CD4-positive, alpha-beta T cell (primary cell): ENCODE measurements at regions not wholly inside any gene's neighbourhood (a gene's known extent, or its start where the extent isn't known, plus 50 kb on each side); places are given as distances from the start of the nearest gene placed in this dataset.

ENCODE experiments used
- ATAC-seq: fragments of 200-7000 bp; cut with Tn5 transposase; one replicate; pipeline ENCODE4 v1.10.0; 2022; ENCODE audit warnings: mild to moderate bottlenecking; ENCODE audit not compliant: poor library complexity
- CTCF ChIA-PET: fragments of 350-600 bp; sonication (Branson Sonifier 250); formaldehyde crosslinking; loops from one replicate; lab custom pipeline; 2021; ENCODE audit warnings: antibody characterized with exemption, inconsistent platforms; lab: Charles Lee
- POLR2A ChIA-PET: fragments of 350-600 bp; sonication (Branson Sonifier 250); formaldehyde crosslinking; loops from one replicate; lab custom pipeline; 2021; ENCODE audit warnings: antibody characterized with exemption, inconsistent platforms; lab: Charles Lee
- DNase-seq, 14 experiments: peaks; one replicate each; pipeline ENCODE4 v3.0.0-alpha.2; 2013 to 2020; ENCODE audit warnings: mixed read lengths in 2 of 14
- H3K27ac ChIP-seq, 2 donors: one replicate each; pipeline versions ENCODE4 v1.5.1 to v1.7.0; 2013; ENCODE audit warnings: low read length in 2 of 2, low read depth in 1 of 2, mild to moderate bottlenecking in 1 of 2
- H3K27me3 ChIP-seq, 2 experiments: 1 replicate in 1 of 2; 2 replicates in 1 of 2; pipeline versions ENCODE4 v1.6.1 to v1.7.0; 2013; ENCODE audit warnings: low read length in 2 of 2, control low read depth in 1 of 2, mild to moderate bottlenecking in 1 of 2, moderate library complexity in 1 of 2; ENCODE audit not compliant: insufficient read depth in 2 of 2, control insufficient read depth in 1 of 2
- H3K36me3 ChIP-seq: one replicate; pipeline ENCODE4 v1.6.1; 2013; ENCODE audit warnings: low read length, control low read depth; ENCODE audit not compliant: insufficient read depth
- H3K4me1 ChIP-seq: one replicate; pipeline ENCODE4 v1.6.1; 2013; ENCODE audit warnings: low read length, control low read depth; ENCODE audit not compliant: insufficient read depth
- H3K4me3 ChIP-seq: one replicate; pipeline ENCODE4 v1.5.1; 2013; ENCODE audit warnings: mild to moderate bottlenecking, low read length, moderate library complexity
- H3K9me3 ChIP-seq, 2 experiments: 1 replicate in 1 of 2; 2 replicates in 1 of 2; pipeline versions ENCODE4 v1.6.1 to v1.7.0; 2013; ENCODE audit warnings: low read length in 2 of 2, mild to moderate bottlenecking in 2 of 2, control low read depth in 1 of 2, moderate library complexity in 1 of 2; ENCODE audit not compliant: control insufficient read depth in 1 of 2, insufficient read depth in 1 of 2
- H3K27ac Mint-ChIP-seq: one replicate; pipeline ENCODE4 v1.8.0; 2020; ENCODE audit warnings: mixed read lengths
- H3K27me3 Mint-ChIP-seq: one replicate; pipeline ENCODE4 v1.8.0; 2021; ENCODE audit warnings: mixed read lengths
- H3K36me3 Mint-ChIP-seq: one replicate; pipeline ENCODE4 v1.8.0; 2021; ENCODE audit warnings: low read depth, mixed read lengths
- H3K4me1 Mint-ChIP-seq: one replicate; pipeline ENCODE4 v1.8.0; 2021; ENCODE audit warnings: low read depth, mixed read lengths
- H3K4me3 Mint-ChIP-seq: one replicate; pipeline ENCODE4 v1.8.0; 2020; ENCODE audit warnings: mild to moderate bottlenecking, mixed read lengths
- H3K9me3 Mint-ChIP-seq: one replicate; pipeline ENCODE4 v1.8.0; 2020; ENCODE audit warnings: mixed read lengths
- intact Hi-C, 2 experiments: fragments of 100-400 bp; cut with DNase I in 1 of 2; cut with micrococcal nuclease in 1 of 2; formaldehyde crosslinking; loops; one replicate each; pipeline versions ENCODE4 v1.15.1 to v1.9.0; 2023 to 2025; cut with DNase I, micrococcal nuclease
- TF ChIP-seq, protein P1 (sequence below): fragments of 200-600 bp; IDR thresholded peaks from one replicate; pipeline ENCODE4 v1.8.0; 2022; ENCODE audit warnings: antibody characterized with exemption, mild to moderate bottlenecking

DNA sequence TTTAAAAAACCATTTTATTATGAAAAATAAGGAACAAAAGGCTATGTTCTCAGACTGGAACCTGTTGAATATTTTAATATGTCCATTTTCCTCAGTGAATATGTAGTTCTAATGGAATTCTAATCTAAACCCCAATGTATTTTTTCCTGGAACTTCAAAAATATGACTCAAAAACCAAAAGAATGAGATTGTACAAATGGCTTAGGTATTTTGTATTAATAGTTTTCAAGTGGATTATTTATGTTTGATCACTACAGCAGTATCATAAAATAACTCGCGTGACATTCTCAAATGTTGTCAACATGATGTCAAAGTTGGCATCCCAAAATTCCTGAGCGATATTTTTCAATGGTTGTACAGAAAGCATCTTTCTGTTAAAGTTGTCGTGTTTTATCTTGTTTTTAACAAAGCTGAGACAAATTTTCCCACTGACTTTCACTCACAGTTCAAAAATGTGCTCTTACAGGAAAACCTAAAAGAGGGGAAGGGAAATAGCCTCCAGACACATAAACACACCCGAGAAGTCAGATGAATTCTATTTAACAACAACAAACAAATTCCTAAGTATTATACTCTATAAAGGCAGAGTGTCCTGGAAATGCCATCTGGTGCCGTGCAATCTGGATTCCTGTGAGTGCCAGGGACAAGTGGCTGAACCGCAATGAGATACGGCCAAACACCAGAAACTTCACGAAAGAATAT lies 68.1 kb upstream of the TAS2R1 start:
- ATAC-seq (no peak), DNase-seq (no peak)
- ChIA-PET POLR2A (no interaction called here), CTCF (no interaction called here)
- H3K27me3 ChIP-seq, result no peaks in the 10 kb centered on the region
- H3K27ac Mint-ChIP-seq, result no peak overlapping the region
- H3K4me1 ChIP-seq, result no peaks in the 10 kb centered on the region
- H3K9me3 ChIP-seq, result no peaks in the 10 kb centered on the region
- intact Hi-C loops, result no loop called here
- H3K4me3 Mint-ChIP-seq, result no peak overlapping the region
- H3K4me3 ChIP-seq, result no peak overlapping the region
- no peak overlapping the region for H3K27ac ChIP-seq
- H3K36me3 Mint-ChIP-seq, result no peaks in the 10 kb centered on the region
- H3K27me3 Mint-ChIP-seq, result peaks cover 3% of the 10 kb centered on the region
- TF ChIP-seq, protein P1, sequence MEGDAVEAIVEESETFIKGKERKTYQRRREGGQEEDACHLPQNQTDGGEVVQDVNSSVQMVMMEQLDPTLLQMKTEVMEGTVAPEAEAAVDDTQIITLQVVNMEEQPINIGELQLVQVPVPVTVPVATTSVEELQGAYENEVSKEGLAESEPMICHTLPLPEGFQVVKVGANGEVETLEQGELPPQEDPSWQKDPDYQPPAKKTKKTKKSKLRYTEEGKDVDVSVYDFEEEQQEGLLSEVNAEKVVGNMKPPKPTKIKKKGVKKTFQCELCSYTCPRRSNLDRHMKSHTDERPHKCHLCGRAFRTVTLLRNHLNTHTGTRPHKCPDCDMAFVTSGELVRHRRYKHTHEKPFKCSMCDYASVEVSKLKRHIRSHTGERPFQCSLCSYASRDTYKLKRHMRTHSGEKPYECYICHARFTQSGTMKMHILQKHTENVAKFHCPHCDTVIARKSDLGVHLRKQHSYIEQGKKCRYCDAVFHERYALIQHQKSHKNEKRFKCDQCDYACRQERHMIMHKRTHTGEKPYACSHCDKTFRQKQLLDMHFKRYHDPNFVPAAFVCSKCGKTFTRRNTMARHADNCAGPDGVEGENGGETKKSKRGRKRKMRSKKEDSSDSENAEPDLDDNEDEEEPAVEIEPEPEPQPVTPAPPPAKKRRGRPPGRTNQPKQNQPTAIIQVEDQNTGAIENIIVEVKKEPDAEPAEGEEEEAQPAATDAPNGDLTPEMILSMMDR, result no peak
- H3K9me3 Mint-ChIP-seq, result no peaks in the 10 kb centered on the region
- no peaks in the 10 kb centered on the region for H3K4me1 Mint-ChIP-seq
- H3K36me3 ChIP-seq, result no peaks in the 10 kb centered on the region

DNA sequence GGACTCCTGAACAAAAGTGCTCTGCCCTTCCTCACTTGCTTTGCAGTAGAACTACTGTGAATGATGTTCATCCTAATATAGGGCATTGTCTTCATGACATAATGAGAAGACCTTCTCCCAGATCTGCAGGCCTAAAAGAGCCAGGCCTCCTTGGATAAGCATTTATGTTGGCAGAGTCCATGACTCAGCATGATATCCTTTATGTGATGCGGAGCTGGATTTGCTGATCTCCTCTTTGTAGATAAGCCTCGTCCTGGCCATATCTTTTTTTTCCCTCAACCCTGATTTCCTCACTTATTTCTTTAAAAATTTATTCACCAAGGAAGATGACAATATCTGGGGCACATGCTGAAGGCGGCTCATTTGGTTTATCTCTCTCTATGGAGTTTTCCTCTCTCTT lies 62.4 kb upstream of the TAS2R1 start:
- no peaks in the 10 kb centered on the region for H3K27me3 Mint-ChIP-seq
- H3K4me3 Mint-ChIP-seq, result no peak overlapping the region

DNA sequence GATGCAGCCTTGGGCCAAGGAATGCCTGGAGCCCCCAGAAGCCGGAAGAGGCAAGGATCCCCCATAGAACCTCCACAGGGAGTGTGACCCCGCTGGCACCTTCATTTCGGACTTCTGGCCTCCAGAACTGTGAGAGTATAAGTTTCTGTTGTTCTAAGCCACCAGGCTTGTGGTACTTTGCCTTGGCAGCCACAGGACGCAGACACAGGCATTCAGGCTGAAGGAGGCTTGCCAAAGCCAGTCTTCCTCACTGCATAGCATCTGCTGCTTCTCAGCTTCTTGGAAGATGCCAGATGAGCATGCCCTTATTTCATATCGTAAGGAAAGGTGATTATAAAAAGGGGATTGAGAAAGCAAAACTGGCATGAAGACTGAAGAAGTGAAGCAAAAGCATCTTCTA lies 61.1 kb upstream of the TAS2R1 start:
- intact Hi-C loops, result no loop called here
- H3K27ac Mint-ChIP-seq, result no peak overlapping the region
- ATAC-seq, result no peak
- CTCF ChIA-PET, result no interaction called here
- H3K4me3 ChIP-seq, result no peak overlapping the region
- H3K9me3 ChIP-seq, result peaks cover 6 to 12% of the 10 kb centered on the region in 2 experiments
- H3K27ac ChIP-seq, result no peak overlapping the region
- no peaks in the 10 kb centered on the region for H3K27me3 ChIP-seq
- DNase-seq, result no peak
- no peaks in the 10 kb centered on the region for H3K36me3 Mint-ChIP-seq
- TF ChIP-seq, protein P1, result no peak
- H3K4me1 ChIP-seq, result no peaks in the 10 kb centered on the region
- POLR2A ChIA-PET, result no interaction called here
- no peak overlapping the region for H3K4me3 Mint-ChIP-seq
- peaks cover 2% of the 10 kb centered on the region for H3K9me3 Mint-ChIP-seq
- no peaks in the 10 kb centered on the region for H3K4me1 Mint-ChIP-seq
- no peaks in the 10 kb centered on the region for H3K27me3 Mint-ChIP-seq
- H3K36me3 ChIP-seq, result no peaks in the 10 kb centered on the region

More for the DNA sequence above, 62.4 kb upstream of the TAS2R1 start:
- Histone ChIP-seq H3K27ac (no peak overlapping the region), H3K4me3 (no peak overlapping the region), H3K9me3 (peaks cover 6 to 12% of the 10 kb centered on the region in 2 experiments), H3K36me3 (no peaks in the 10 kb centered on the region), H3K4me1 (no peaks in the 10 kb centered on the region), H3K27me3 (no peaks in the 10 kb centered on the region)
- TF ChIP-seq, protein P1, result no peak
- ATAC-seq (no peak), DNase-seq (no peak)
- CTCF ChIA-PET, result no interaction called here
- no peaks in the 10 kb centered on the region for H3K36me3 Mint-ChIP-seq
- POLR2A ChIA-PET, result no interaction called here
- H3K9me3 Mint-ChIP-seq, result peaks cover 2% of the 10 kb centered on the region
- no peaks in the 10 kb centered on the region for H3K4me1 Mint-ChIP-seq
- H3K27ac Mint-ChIP-seq, result no peak overlapping the region
- intact Hi-C loops, result no loop called here
